GM12872 (cell line): ENCODE measurements at regions not wholly inside any gene's neighbourhood (a gene's known extent, or its start where the extent isn't known, plus 50 kb on each side); places are given as distances from the start of the nearest gene placed in this dataset.

Experiments
- CTCF ChIP-seq: IDR thresholded peaks from 3 replicates; pipeline ENCODE4 v1.5.1; 2011; ENCODE audit warnings: low read depth, mild to moderate bottlenecking, low read length, moderate library complexity; ENCODE audit not compliant: insufficient read depth

GRCh38 chr13:40169476-40169875 is 497.0 kb downstream of the FOXO1 start:
- TF ChIP-seq CTCF = no peak

- no peak for TF ChIP-seq CTCF
Measured at GRCh38 chr13:40170091-40170490, 496.4 kb downstream of the FOXO1 start.

GRCh38 chr13:40170982-40171381 is 495.5 kb downstream of the FOXO1 start:
- no peak for TF ChIP-seq CTCF

- no peak for TF ChIP-seq CTCF
Measured at GRCh38 chr13:40171566-40171965, 494.9 kb downstream of the FOXO1 start.

GRCh38 chr13:40172149-40172591 is 494.3 kb downstream of the FOXO1 start:
- TF ChIP-seq CTCF = no peak

- no peak for TF ChIP-seq CTCF
Measured at GRCh38 chr13:40172878-40173277, 493.6 kb downstream of the FOXO1 start.

- TF ChIP-seq CTCF = no peak
Measured at GRCh38 chr13:40175639-40176038, 490.8 kb downstream of the FOXO1 start.

- no peak for TF ChIP-seq CTCF
Measured at GRCh38 chr13:40176242-40176641, 490.2 kb downstream of the FOXO1 start.
